K562 (cell line): ENCODE measurements at regions not wholly inside any gene's neighbourhood (a gene's known extent, or its start where the extent isn't known, plus 50 kb on each side); places are given as distances from the start of the nearest gene placed in this dataset.

Experiments
- COPS2 ChIP-seq: fragments of 450-650 bp; conservative IDR thresholded peaks from 2 replicates; pipeline ENCODE4 v1.6.1; 2016; ENCODE audit warnings: mild to moderate bottlenecking, moderate library complexity
- FOXK1 ChIP-seq: sonication (generic); formaldehyde crosslinking; IDR thresholded peaks from 2 replicates; pipeline ENCODE4 v1.8.0; 2022; ENCODE audit warnings: missing genetic modification reagents, mild to moderate bottlenecking, borderline replicate concordance
- HMG20B ChIP-seq: fragments of 250-450 bp; sonication (Bioruptor Pico); IDR thresholded peaks from 2 replicates; pipeline ENCODE4 v1.5.0; 2021; ENCODE audit warnings: mild to moderate bottlenecking
- POLR2A ChIP-seq: fragments of 450-650 bp; conservative IDR thresholded peaks from 2 replicates; pipeline ENCODE4 v1.6.1; 2016
- RFX5 ChIP-seq: IDR thresholded peaks from 2 replicates; pipeline ENCODE4 v1.6.1; 2011; ENCODE audit warnings: low read depth, mild to moderate bottlenecking, improper control_type of control experiment, low read length
- ZNF274 ChIP-seq: IDR thresholded peaks from 2 replicates; pipeline ENCODE4 v1.6.1; 2011; ENCODE audit warnings: low read depth, mild to moderate bottlenecking, low read length, moderate library complexity, borderline replicate concordance
- TF ChIP-seq, protein P1 (sequence below): sonication (generic); formaldehyde crosslinking; IDR thresholded peaks from 2 replicates; pipeline ENCODE4 v1.8.0; 2022; ENCODE audit warnings: mild to moderate bottlenecking, missing genetic modification reagents
- TF ChIP-seq, protein P2 (sequence below): fragments of 250-450 bp; sonication (Bioruptor Pico); IDR thresholded peaks from 2 replicates; pipeline ENCODE4 v1.4.0; 2020; ENCODE audit warnings: mild to moderate bottlenecking, moderate library complexity, borderline replicate concordance
- TF ChIP-seq, protein P3 (sequence below), 3 experiments: IDR thresholded peaks in 2 of 3; conservative IDR thresholded peaks in 1 of 3; 2 replicates each; pipeline ENCODE4 v1.5.1; 2011 to 2012; ENCODE audit warnings: low read length in 3 of 3, mild to moderate bottlenecking in 3 of 3, control low read depth in 2 of 3, improper control_type of control experiment in 1 of 3, inconsistent platforms in 1 of 3, low read depth in 1 of 3, mixed read lengths in 1 of 3, moderate library complexity in 1 of 3; ENCODE audit not compliant: insufficient read depth in 2 of 3
- TF ChIP-seq, protein P4 (sequence below): sonication (generic); formaldehyde crosslinking; IDR thresholded peaks from 2 replicates; pipeline ENCODE4 v1.8.1; 2023; ENCODE audit warnings: mild to moderate bottlenecking, missing genetic modification reagents

DNA sequence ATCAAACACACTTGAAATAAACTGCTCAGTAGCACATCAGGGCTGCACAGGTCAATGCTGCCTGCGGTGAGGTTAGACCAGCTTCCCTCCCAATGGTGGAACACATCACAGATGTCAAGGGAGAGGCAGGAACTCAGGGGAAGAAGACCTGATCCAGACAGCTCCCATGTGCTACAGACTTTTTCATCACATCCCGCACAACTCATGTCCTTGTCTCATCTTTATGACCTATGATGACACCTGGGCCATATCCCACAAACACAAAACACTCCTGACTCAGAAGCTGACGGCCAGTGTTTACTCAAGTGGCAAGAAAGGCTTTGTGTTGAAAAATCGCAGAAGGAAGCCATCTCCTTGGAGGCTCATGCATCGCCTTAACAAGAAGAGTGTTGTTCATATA lies 91.6 kb downstream of the HTR5A start:
- TF ChIP-seq POLR2A (no peak), ZNF274 (no peak), COPS2 (no peak), HMG20B (CRISPR knock-in tag) (no peak), FOXK1 (no peak), RFX5 (no peak)
- TF ChIP-seq, protein P1, sequence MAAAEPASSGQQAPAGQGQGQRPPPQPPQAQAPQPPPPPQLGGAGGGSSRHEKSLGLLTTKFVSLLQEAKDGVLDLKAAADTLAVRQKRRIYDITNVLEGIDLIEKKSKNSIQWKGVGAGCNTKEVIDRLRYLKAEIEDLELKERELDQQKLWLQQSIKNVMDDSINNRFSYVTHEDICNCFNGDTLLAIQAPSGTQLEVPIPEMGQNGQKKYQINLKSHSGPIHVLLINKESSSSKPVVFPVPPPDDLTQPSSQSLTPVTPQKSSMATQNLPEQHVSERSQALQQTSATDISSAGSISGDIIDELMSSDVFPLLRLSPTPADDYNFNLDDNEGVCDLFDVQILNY: no peak
- TF ChIP-seq, protein P2, sequence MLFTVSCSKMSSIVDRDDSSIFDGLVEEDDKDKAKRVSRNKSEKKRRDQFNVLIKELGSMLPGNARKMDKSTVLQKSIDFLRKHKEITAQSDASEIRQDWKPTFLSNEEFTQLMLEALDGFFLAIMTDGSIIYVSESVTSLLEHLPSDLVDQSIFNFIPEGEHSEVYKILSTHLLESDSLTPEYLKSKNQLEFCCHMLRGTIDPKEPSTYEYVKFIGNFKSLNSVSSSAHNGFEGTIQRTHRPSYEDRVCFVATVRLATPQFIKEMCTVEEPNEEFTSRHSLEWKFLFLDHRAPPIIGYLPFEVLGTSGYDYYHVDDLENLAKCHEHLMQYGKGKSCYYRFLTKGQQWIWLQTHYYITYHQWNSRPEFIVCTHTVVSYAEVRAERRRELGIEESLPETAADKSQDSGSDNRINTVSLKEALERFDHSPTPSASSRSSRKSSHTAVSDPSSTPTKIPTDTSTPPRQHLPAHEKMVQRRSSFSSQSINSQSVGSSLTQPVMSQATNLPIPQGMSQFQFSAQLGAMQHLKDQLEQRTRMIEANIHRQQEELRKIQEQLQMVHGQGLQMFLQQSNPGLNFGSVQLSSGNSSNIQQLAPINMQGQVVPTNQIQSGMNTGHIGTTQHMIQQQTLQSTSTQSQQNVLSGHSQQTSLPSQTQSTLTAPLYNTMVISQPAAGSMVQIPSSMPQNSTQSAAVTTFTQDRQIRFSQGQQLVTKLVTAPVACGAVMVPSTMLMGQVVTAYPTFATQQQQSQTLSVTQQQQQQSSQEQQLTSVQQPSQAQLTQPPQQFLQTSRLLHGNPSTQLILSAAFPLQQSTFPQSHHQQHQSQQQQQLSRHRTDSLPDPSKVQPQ (CRISPR knock-in tag): no peak
- TF ChIP-seq, protein P3, sequence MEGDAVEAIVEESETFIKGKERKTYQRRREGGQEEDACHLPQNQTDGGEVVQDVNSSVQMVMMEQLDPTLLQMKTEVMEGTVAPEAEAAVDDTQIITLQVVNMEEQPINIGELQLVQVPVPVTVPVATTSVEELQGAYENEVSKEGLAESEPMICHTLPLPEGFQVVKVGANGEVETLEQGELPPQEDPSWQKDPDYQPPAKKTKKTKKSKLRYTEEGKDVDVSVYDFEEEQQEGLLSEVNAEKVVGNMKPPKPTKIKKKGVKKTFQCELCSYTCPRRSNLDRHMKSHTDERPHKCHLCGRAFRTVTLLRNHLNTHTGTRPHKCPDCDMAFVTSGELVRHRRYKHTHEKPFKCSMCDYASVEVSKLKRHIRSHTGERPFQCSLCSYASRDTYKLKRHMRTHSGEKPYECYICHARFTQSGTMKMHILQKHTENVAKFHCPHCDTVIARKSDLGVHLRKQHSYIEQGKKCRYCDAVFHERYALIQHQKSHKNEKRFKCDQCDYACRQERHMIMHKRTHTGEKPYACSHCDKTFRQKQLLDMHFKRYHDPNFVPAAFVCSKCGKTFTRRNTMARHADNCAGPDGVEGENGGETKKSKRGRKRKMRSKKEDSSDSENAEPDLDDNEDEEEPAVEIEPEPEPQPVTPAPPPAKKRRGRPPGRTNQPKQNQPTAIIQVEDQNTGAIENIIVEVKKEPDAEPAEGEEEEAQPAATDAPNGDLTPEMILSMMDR (IDR thresholded peaks at IDR 0.05 in 2 of 3, conservative IDR thresholded peaks at IDR 0.05 in 1 of 3; ENCODE audit: insufficient read depth in 2 of 3, low read depth in 1 of 3, low read length in 3 of 3): no peak
- TF ChIP-seq, protein P4, sequence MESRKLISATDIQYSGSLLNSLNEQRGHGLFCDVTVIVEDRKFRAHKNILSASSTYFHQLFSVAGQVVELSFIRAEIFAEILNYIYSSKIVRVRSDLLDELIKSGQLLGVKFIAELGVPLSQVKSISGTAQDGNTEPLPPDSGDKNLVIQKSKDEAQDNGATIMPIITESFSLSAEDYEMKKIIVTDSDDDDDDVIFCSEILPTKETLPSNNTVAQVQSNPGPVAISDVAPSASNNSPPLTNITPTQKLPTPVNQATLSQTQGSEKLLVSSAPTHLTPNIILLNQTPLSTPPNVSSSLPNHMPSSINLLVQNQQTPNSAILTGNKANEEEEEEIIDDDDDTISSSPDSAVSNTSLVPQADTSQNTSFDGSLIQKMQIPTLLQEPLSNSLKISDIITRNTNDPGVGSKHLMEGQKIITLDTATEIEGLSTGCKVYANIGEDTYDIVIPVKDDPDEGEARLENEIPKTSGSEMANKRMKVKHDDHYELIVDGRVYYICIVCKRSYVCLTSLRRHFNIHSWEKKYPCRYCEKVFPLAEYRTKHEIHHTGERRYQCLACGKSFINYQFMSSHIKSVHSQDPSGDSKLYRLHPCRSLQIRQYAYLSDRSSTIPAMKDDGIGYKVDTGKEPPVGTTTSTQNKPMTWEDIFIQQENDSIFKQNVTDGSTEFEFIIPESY: no peak
